ENCODE measurements at regions not wholly inside any gene's neighbourhood (a gene's known extent, or its start where the extent isn't known, plus 50 kb on each side); places are given as distances from the start of the nearest gene placed in this dataset.

DNA sequence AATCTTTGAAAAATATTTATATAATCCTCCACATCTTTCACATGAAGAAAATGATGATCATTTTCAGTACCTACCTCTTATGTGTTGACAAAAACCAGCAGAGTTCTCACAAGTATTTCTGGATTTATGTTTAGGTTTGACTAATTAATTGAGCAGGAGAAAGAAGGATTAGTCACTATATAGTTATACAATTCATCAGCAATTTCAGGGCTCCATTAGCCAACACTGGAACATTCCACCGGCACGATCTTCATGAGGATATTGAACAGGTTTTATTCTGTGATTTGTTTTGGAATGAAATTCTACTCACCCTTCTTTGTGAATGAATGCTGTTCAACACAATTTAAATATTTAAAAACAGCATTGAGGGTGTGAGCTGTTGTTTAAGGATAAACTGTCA lies 163.2 kb downstream of the SEM1 start:
- TF ChIP-seq, protein P1, sequence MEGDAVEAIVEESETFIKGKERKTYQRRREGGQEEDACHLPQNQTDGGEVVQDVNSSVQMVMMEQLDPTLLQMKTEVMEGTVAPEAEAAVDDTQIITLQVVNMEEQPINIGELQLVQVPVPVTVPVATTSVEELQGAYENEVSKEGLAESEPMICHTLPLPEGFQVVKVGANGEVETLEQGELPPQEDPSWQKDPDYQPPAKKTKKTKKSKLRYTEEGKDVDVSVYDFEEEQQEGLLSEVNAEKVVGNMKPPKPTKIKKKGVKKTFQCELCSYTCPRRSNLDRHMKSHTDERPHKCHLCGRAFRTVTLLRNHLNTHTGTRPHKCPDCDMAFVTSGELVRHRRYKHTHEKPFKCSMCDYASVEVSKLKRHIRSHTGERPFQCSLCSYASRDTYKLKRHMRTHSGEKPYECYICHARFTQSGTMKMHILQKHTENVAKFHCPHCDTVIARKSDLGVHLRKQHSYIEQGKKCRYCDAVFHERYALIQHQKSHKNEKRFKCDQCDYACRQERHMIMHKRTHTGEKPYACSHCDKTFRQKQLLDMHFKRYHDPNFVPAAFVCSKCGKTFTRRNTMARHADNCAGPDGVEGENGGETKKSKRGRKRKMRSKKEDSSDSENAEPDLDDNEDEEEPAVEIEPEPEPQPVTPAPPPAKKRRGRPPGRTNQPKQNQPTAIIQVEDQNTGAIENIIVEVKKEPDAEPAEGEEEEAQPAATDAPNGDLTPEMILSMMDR (IDR thresholded peaks at IDR 0.05), result no peak
- no peak for TF ChIP-seq POLR2A (IDR thresholded peaks at IDR 0.05)
